Lower lobe of right lung (tissue), 2 donors: ENCODE measurements at regions not wholly inside any gene's neighbourhood (a gene's known extent, or its start where the extent isn't known, plus 50 kb on each side); places are given as distances from the start of the nearest gene placed in this dataset.

ENCODE experiments used
- ATAC-seq, 2 donors: fragments of 200-7000 bp; cut with Tn5 transposase; one replicate each; pipeline ENCODE4 v1.9.1; 2020 to 2022; ENCODE audit warnings: mild to moderate bottlenecking in 2 of 2, moderate library complexity in 2 of 2
- DNase-seq: peaks from one replicate; pipeline ENCODE4 v3.0.0-alpha.2; 2020
- H3K27ac ChIP-seq: fragments of 200-600 bp; one replicate; pipeline ENCODE4 v1.8.0; 2022
- H3K27me3 ChIP-seq: fragments of 200-600 bp; one replicate; pipeline ENCODE4 v1.8.0; 2022; ENCODE audit warnings: low read depth
- H3K36me3 ChIP-seq: fragments of 200-600 bp; one replicate; pipeline ENCODE4 v1.8.0; 2022; ENCODE audit warnings: mild to moderate bottlenecking
- H3K4me1 ChIP-seq: fragments of 200-600 bp; one replicate; pipeline ENCODE4 v1.8.0; 2022
- H3K4me3 ChIP-seq: fragments of 200-600 bp; one replicate; pipeline ENCODE4 v1.8.0; 2022; ENCODE audit warnings: mild to moderate bottlenecking
- H3K9me3 ChIP-seq: fragments of 200-600 bp; one replicate; pipeline ENCODE4 v1.8.0; 2022
- CTCF ChIP-seq: fragments of 200-600 bp; IDR thresholded peaks from one replicate; pipeline ENCODE4 v1.8.0; 2022; ENCODE audit warnings: antibody characterized with exemption, mild to moderate bottlenecking
- intact Hi-C: fragments of 100-400 bp; cut with DNase I; formaldehyde crosslinking; loops from one replicate; pipeline ENCODE4 v1.11.0; 2022
- donor health status: DM: no; HTN: yes; CAD: no; lungs with severe emphysema.

- Histone ChIP-seq H3K27me3 (no peaks in the 10 kb centered on the region), H3K9me3 (no peaks in the 10 kb centered on the region), H3K36me3 (no peaks in the 10 kb centered on the region), H3K4me3 (peak overlapping the region; percentile 40), H3K4me1 (no peaks in the 10 kb centered on the region), H3K27ac (no peak overlapping the region)
- intact Hi-C loops: no loop called here
- DNase-seq (peak; percentile 28), ATAC-seq (peak in 1 of 2 donors; percentile 54)
- no peak for TF ChIP-seq CTCF
These were observed 405.6 kb downstream of the FAM47A start for GRCh38 chrX:33726281-33727160.

- no peaks in the 10 kb centered on the region for H3K36me3 ChIP-seq
- H3K9me3 ChIP-seq: no peaks in the 10 kb centered on the region
- TF ChIP-seq CTCF: no peak
- H3K4me3 ChIP-seq: peak overlapping the region; percentile 40
- peak; percentile 59 to 80 for ATAC-seq
- no peak overlapping the region for H3K27ac ChIP-seq
- intact Hi-C loops: no loop called here
- no peaks in the 10 kb centered on the region for H3K27me3 ChIP-seq
- DNase-seq: peak; percentile 22
- H3K4me1 ChIP-seq: no peaks in the 10 kb centered on the region
These were observed 406.4 kb downstream of the FAM47A start for GRCh38 chrX:33725535-33726210.

- intact Hi-C loops: no loop called here
- Histone ChIP-seq H3K4me3 (no peak overlapping the region), H3K9me3 (no peaks in the 10 kb centered on the region), H3K27me3 (no peaks in the 10 kb centered on the region), H3K36me3 (no peaks in the 10 kb centered on the region), H3K4me1 (no peaks in the 10 kb centered on the region), H3K27ac (no peak overlapping the region)
- no peak for ATAC-seq
- no peak for DNase-seq
- no peak for TF ChIP-seq CTCF
These were observed 410.2 kb downstream of the FAM47A start for GRCh38 chrX:33721927-33722326.

- Histone ChIP-seq H3K4me1 (no peaks in the 10 kb centered on the region), H3K27ac (no peak overlapping the region), H3K27me3 (no peaks in the 10 kb centered on the region), H3K4me3 (no peak overlapping the region), H3K36me3 (no peaks in the 10 kb centered on the region), H3K9me3 (no peaks in the 10 kb centered on the region)
- intact Hi-C loops: no loop called here
- DNase-seq (no peak), ATAC-seq (no peak)
- TF ChIP-seq CTCF: no peak
These were observed 446.0 kb downstream of the FAM47A start for GRCh38 chrX:33686105-33686504.
